ENCODE measurements at regions not wholly inside any gene's neighbourhood (a gene's known extent, or its start where the extent isn't known, plus 50 kb on each side); places are given as distances from the start of the nearest gene placed in this dataset.

- Histone ChIP-seq H3K36me3 (ENCODE audit: low read depth, missing control alignments) (no peaks in the 10 kb centered on the region), H3K27ac (peak overlapping the region in 1 of 2 donors; percentile 38), H3K27me3 (no peaks in the 10 kb centered on the region), H3K4me1 (peaks cover 21% of the 10 kb centered on the region), H3K9me3 (no peaks in the 10 kb centered on the region), H3K4me3 (no peak overlapping the region)
- TF ChIP-seq, protein P1, sequence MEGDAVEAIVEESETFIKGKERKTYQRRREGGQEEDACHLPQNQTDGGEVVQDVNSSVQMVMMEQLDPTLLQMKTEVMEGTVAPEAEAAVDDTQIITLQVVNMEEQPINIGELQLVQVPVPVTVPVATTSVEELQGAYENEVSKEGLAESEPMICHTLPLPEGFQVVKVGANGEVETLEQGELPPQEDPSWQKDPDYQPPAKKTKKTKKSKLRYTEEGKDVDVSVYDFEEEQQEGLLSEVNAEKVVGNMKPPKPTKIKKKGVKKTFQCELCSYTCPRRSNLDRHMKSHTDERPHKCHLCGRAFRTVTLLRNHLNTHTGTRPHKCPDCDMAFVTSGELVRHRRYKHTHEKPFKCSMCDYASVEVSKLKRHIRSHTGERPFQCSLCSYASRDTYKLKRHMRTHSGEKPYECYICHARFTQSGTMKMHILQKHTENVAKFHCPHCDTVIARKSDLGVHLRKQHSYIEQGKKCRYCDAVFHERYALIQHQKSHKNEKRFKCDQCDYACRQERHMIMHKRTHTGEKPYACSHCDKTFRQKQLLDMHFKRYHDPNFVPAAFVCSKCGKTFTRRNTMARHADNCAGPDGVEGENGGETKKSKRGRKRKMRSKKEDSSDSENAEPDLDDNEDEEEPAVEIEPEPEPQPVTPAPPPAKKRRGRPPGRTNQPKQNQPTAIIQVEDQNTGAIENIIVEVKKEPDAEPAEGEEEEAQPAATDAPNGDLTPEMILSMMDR (IDR thresholded peaks at IDR 0.05), result no peak
- no peak for TF ChIP-seq POLR2A (IDR thresholded peaks at IDR 0.05)
- no peak for DNase-seq
- 53 to 64% methylated on average over 8 of the region's 8 CpGs for WGBS, 2 donors
- intact Hi-C loops (cut with DNase I; ENCODE audit: low total_unique reads), result loop anchor here (10.0 kb wide), 1 partner anchor 293 kb away; no protein-coding TSS in a partner anchor
Observed at GRCh38 chr7:25557379-25557917, 329.2 kb upstream of the NPVF start.

GRCh38 chr7:25557930-25558329, 329.6 kb upstream of the NPVF start:
- intact Hi-C loops (cut with DNase I; ENCODE audit: low total_unique reads), result loop anchor here (10.0 kb wide), 1 partner anchor 293 kb away; no protein-coding TSS in a partner anchor
- peaks cover 18% of the 10 kb centered on the region for H3K4me1 ChIP-seq
- H3K9me3 ChIP-seq, result no peaks in the 10 kb centered on the region
- TF ChIP-seq POLR2A (IDR thresholded peaks at IDR 0.05), result no peak
- TF ChIP-seq, protein P1 (IDR thresholded peaks at IDR 0.05), result no peak
- no peak overlapping the region for H3K4me3 ChIP-seq
- DNase-seq, result no peak
- peak overlapping the region in 1 of 2 donors; percentile 38 for H3K27ac ChIP-seq
- 29 to 40% methylated on average over 4 of the region's 4 CpGs for WGBS, 2 donors
- H3K27me3 ChIP-seq, result no peaks in the 10 kb centered on the region
- H3K36me3 ChIP-seq (ENCODE audit: low read depth, missing control alignments), result no peaks in the 10 kb centered on the region

DNA sequence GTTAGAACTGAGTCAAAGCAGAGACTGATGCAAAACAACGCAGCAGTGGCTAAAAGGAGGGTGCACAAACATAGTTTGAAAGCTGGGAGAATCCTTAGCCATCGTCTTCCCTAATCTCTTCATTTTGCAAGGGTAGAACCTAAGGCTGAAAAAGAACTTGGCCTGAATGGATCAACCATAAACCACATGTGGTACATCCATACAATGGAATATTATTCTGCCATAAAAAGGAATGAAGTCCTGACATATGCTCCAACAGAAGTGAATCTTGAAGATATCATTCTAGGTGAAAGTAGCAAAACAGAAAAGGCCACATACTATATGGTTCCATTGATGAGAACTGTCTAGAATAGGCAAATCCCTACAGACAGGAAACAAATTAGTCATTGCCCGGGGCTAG, 330.3 kb upstream of the NPVF start:
- 96 to 97% methylated on average over 3 of the region's 3 CpGs for WGBS, 2 donors
- intact Hi-C loops (cut with DNase I; ENCODE audit: low total_unique reads), result loop anchor here (10.0 kb wide), 1 partner anchor 294 kb away; no protein-coding TSS in a partner anchor

DNA sequence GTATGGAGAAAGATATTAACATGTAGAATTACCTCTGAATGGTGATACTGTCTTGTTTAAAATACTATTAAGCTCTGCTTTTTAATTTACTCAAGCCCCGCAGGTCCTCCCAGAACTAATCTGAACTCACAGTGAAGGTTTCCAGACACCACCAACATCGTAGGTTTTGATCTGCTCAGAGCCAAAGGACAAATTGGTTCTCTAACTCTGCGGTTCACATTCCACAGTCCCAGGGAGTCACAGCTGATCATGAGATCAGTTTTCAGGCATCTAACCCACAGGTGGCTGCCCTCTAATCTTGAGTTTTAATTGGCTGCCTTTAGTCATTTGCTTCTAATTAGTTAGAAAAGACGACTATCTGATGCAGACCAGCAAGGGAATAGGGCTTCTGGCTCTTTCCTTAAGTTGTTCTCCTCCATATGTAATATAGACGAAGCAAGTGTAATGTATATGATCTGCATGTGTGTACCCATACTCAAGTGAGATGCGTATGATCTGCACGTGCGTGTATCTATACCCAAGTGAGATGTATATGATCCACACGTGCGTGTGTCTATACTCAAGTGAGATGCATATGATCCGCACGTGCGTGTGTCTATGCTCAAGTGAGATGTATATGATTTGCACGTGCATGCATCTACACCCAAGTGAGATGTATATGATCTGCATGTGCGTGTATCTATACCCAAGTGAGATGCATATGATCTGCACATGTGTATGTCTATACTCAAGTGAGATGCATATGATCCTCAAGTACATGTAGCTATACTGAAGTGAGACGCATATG, 331.5 kb upstream of the NPVF start:
- Histone ChIP-seq H3K4me1 (peaks cover 18% of the 10 kb centered on the region), H3K27ac (no peak overlapping the region)
- intact Hi-C loops (cut with DNase I; ENCODE audit: low total_unique reads), result loop anchor here (10.0 kb wide), 1 partner anchor 295 kb away; no protein-coding TSS in a partner anchor

More for the DNA sequence above, 330.3 kb upstream of the NPVF start:
- no peaks in the 10 kb centered on the region for H3K9me3 ChIP-seq
- no peaks in the 10 kb centered on the region for H3K36me3 ChIP-seq (ENCODE audit: low read depth, missing control alignments)
- no peak overlapping the region for H3K4me3 ChIP-seq
- H3K27ac ChIP-seq, result peak overlapping the region in 1 of 2 donors; percentile 38
- peaks cover 18% of the 10 kb centered on the region for H3K4me1 ChIP-seq
- H3K27me3 ChIP-seq, result no peaks in the 10 kb centered on the region
- TF ChIP-seq POLR2A (IDR thresholded peaks at IDR 0.05), result no peak
- TF ChIP-seq, protein P1 (IDR thresholded peaks at IDR 0.05), result no peak
- DNase-seq, result no peak

More for the DNA sequence above, 331.5 kb upstream of the NPVF start:
- TF ChIP-seq POLR2A (IDR thresholded peaks at IDR 0.05), result no peak
- TF ChIP-seq, protein P1 (IDR thresholded peaks at IDR 0.05), result no peak
- Histone ChIP-seq H3K27me3 (no peaks in the 10 kb centered on the region), H3K9me3 (no peaks in the 10 kb centered on the region), H3K4me3 (no peak overlapping the region), H3K36me3 (ENCODE audit: low read depth, missing control alignments) (no peaks in the 10 kb centered on the region)
- no peak for DNase-seq
- WGBS, 2 donors, result 83 to 87% methylated on average over 16 of the region's 16 CpGs

Measured in testis (tissue), 2 donors.